GM12874 (cell line): ENCODE measurements at regions not wholly inside any gene's neighbourhood (a gene's known extent, or its start where the extent isn't known, plus 50 kb on each side); places are given as distances from the start of the nearest gene placed in this dataset.

Experiments used
- CTCF ChIP-seq: IDR thresholded peaks from 2 replicates; pipeline ENCODE4 v1.5.1; 2011; ENCODE audit warnings: low read depth, mild to moderate bottlenecking, control low read depth, low read length, moderate library complexity; ENCODE audit not compliant: insufficient read depth

GRCh38 chr9:82342046-82342445, 353.5 kb downstream of the SPATA31D1 start:
- TF ChIP-seq CTCF: no peak

GRCh38 chr9:82346040-82346439, 357.5 kb downstream of the SPATA31D1 start:
- TF ChIP-seq CTCF: no peak

GRCh38 chr9:82353631-82354278, 365.2 kb downstream of the SPATA31D1 start:
- TF ChIP-seq CTCF: no peak

- no peak for TF ChIP-seq CTCF
Measured at GRCh38 chr9:82354279-82354659, 365.7 kb downstream of the SPATA31D1 start.

GRCh38 chr9:82356131-82356530, 367.6 kb downstream of the SPATA31D1 start:
- no peak for TF ChIP-seq CTCF

- TF ChIP-seq CTCF: no peak
Measured at GRCh38 chr9:82356871-82357270, 368.3 kb downstream of the SPATA31D1 start.

GRCh38 chr9:82363198-82363597, 374.6 kb downstream of the SPATA31D1 start:
- no peak for TF ChIP-seq CTCF
